Neuronal stem cell (in vitro differentiated cells): ENCODE measurements at regions not wholly inside any gene's neighbourhood (a gene's known extent, or its start where the extent isn't known, plus 50 kb on each side); places are given as distances from the start of the nearest gene placed in this dataset.
A peak's percentile ranks its signal among the peaks of the same experiment; 100 is the strongest.

Experiments
- DNase-seq: peaks from one replicate; pipeline ENCODE4 v3.0.0-alpha.2; 2013; ENCODE audit warnings: low spot score
- H2AFZ ChIP-seq: one replicate; pipeline ENCODE4 v1.6.1; 2013; ENCODE audit warnings: mild to moderate bottlenecking, low read length, inconsistent platforms
- H2AK5ac ChIP-seq: 2 replicates; pipeline ENCODE4 v1.6.1; 2013; ENCODE audit warnings: low read depth, mild to moderate bottlenecking, inconsistent platforms, low read length, moderate library complexity, mixed read lengths
- H2BK120ac ChIP-seq: 2 replicates; pipeline ENCODE4 v1.6.1; 2013; ENCODE audit warnings: low read depth, mild to moderate bottlenecking, inconsistent platforms, low read length, moderate library complexity, mixed read lengths
- H2BK12ac ChIP-seq: one replicate; pipeline ENCODE4 v1.6.1; 2013; ENCODE audit warnings: low read length, inconsistent platforms
- H2BK15ac ChIP-seq: 2 replicates; pipeline ENCODE4 v1.6.1; 2013; ENCODE audit warnings: mild to moderate bottlenecking, low read length, inconsistent platforms, mixed read lengths
- H2BK5ac ChIP-seq: one replicate; pipeline ENCODE4 v1.6.1; 2013; ENCODE audit warnings: inconsistent platforms, mild to moderate bottlenecking, low read length, moderate library complexity
- H3K14ac ChIP-seq: one replicate; pipeline ENCODE4 v1.6.1; 2013; ENCODE audit warnings: low read length, inconsistent platforms
- H3K18ac ChIP-seq: 2 replicates; pipeline ENCODE4 v1.6.1; 2013; ENCODE audit warnings: low read length, inconsistent platforms
- H3K23ac ChIP-seq: 2 replicates; pipeline ENCODE4 v1.6.1; 2013; ENCODE audit warnings: low read depth, mild to moderate bottlenecking, mixed read lengths, low read length, inconsistent platforms; ENCODE audit not compliant: poor library complexity
- H3K27ac ChIP-seq: replicated peaks from 3 replicates; pipeline ENCODE4 v1.5.1; 2013; ENCODE audit warnings: low read length, inconsistent platforms
- H3K27me3 ChIP-seq, 3 experiments: 2 replicates each; pipeline ENCODE4 v1.6.1; 2013; ENCODE audit warnings: low read length in 3 of 3, mild to moderate bottlenecking in 2 of 3, inconsistent platforms in 1 of 3, low read depth in 1 of 3, mixed read lengths in 1 of 3, moderate library complexity in 1 of 3; ENCODE audit not compliant: control insufficient read depth in 3 of 3, insufficient read depth in 3 of 3
- H3K36me3 ChIP-seq, 2 donors: replicated peaks in 1 of 2; 2 replicates each; pipeline ENCODE4 v1.6.1; 2013; ENCODE audit warnings: low read length in 2 of 2; ENCODE audit not compliant: control insufficient read depth in 2 of 2, insufficient read depth in 2 of 2
- H3K4ac ChIP-seq: 2 replicates; pipeline ENCODE4 v1.6.1; 2013; ENCODE audit warnings: inconsistent platforms, mild to moderate bottlenecking, low read length, moderate library complexity
- H3K4me1 ChIP-seq, 2 donors: 1 replicate in 1 of 2; 2 replicates in 1 of 2; pipeline ENCODE4 v1.6.1; 2013; ENCODE audit warnings: low read length in 2 of 2, low read depth in 1 of 2; ENCODE audit not compliant: control insufficient read depth in 2 of 2, insufficient read depth in 1 of 2
- H3K4me2 ChIP-seq: one replicate; pipeline ENCODE4 v1.6.1; 2013; ENCODE audit warnings: mild to moderate bottlenecking, low read length, inconsistent platforms; ENCODE audit not compliant: insufficient read depth, poor library complexity, severe bottlenecking
- H3K4me3 ChIP-seq, 2 donors: 2 replicates each; pipeline ENCODE4 v1.5.1; 2013; ENCODE audit warnings: low read length in 2 of 2, mild to moderate bottlenecking in 2 of 2, inconsistent platforms in 1 of 2, moderate library complexity in 1 of 2
- H3K79me1 ChIP-seq: one replicate; pipeline ENCODE4 v1.6.1; 2013; ENCODE audit warnings: low read depth, mild to moderate bottlenecking, inconsistent platforms, low read length, moderate library complexity
- H3K9ac ChIP-seq: one replicate; pipeline ENCODE4 v1.6.1; 2013; ENCODE audit warnings: mild to moderate bottlenecking, low read depth, low read length, inconsistent platforms; ENCODE audit not compliant: poor library complexity
- H3K9me3 ChIP-seq, 2 donors: replicated peaks in 1 of 2; 2 replicates each; pipeline versions ENCODE3 to v1.6.1; 2013; ENCODE audit warnings: low read length in 2 of 2, mild to moderate bottlenecking in 2 of 2, inconsistent platforms in 1 of 2, low read depth in 1 of 2, mixed read lengths in 1 of 2, moderate library complexity in 1 of 2; ENCODE audit not compliant: control insufficient read depth in 2 of 2, insufficient read depth in 1 of 2
- H4K8ac ChIP-seq: one replicate; pipeline ENCODE4 v1.6.1; 2013; ENCODE audit warnings: low read depth, mild to moderate bottlenecking, inconsistent platforms, low read length, moderate library complexity
- H4K91ac ChIP-seq: one replicate; pipeline ENCODE4 v1.6.1; 2013; ENCODE audit warnings: low read length, low read depth, mild to moderate bottlenecking, inconsistent platforms; ENCODE audit not compliant: poor library complexity
- WGBS, 2 donors: extraction: QIAGEN DNeasy Blood & Tissue Kit; methylation state at CpG; one replicate each; pipeline ENCODE4 v1.1.7; 2013; ENCODE audit warnings: missing lambda C conversion rate in 2 of 2, mixed read lengths in 1 of 2; ENCODE audit not compliant: insufficient read length in 2 of 2, insufficient replicate concordance in 1 of 2; ENCODE audit errors: extremely low coverage in 2 of 2; 5-methylcytosine and 5-hydroxymethylcytosine counted together

DNA sequence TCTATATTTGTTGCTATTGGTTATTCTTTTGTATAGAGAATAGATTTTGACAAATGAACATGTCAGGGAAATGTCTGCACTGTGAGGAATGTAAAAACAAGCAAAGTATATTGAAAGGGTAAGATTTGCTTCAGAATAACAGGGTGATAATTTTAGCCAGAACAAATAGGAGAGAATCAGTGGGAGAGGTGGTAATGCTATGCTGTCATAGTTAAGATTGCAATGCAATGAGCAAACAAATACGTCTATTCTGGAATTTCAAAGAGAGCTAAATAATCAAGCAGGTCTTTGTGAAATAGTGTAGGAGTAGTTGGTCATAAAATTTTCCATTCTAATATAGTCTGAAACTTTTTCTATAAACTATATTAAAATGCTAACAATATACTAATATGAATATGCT is 1478.4 kb downstream of the TECRL start:
- no peak overlapping the region for H2BK120ac ChIP-seq
- H2AFZ ChIP-seq, result no peak overlapping the region
- peaks cover 0 to 8% of the 10 kb centered on the region in 2 donors for H3K9me3 ChIP-seq
- H3K9ac ChIP-seq, result no peak overlapping the region
- H2BK15ac ChIP-seq, result no peak overlapping the region
- H2BK5ac ChIP-seq, result no peak overlapping the region
- no peak for DNase-seq
- no peaks in the 10 kb centered on the region for H3K79me1 ChIP-seq
- H4K8ac ChIP-seq, result no peak overlapping the region
- H4K91ac ChIP-seq, result no peak overlapping the region
- no peak overlapping the region for H2BK12ac ChIP-seq
- no CpG with 5 or more reads among the region's 1 CpG for WGBS, 2 donors
- no peak overlapping the region for H3K4ac ChIP-seq
- no peak overlapping the region for H3K18ac ChIP-seq
- no peak overlapping the region for H3K23ac ChIP-seq
- H3K4me2 ChIP-seq, result no peak overlapping the region
- H3K27ac ChIP-seq, result no peak overlapping the region
- H3K4me1 ChIP-seq, result no peaks in the 10 kb centered on the region
- H3K36me3 ChIP-seq, result no peaks in the 10 kb centered on the region
- H2AK5ac ChIP-seq, result no peak overlapping the region
- no peak overlapping the region for H3K4me3 ChIP-seq
- H3K14ac ChIP-seq, result no peak overlapping the region
- no peaks in the 10 kb centered on the region for H3K27me3 ChIP-seq

GRCh38 chr4:62928483-62928882 is 1480.8 kb downstream of the TECRL start:
- no peaks in the 10 kb centered on the region for H3K27me3 ChIP-seq
- no peak overlapping the region for H3K4me2 ChIP-seq
- H2BK5ac ChIP-seq, result no peak overlapping the region
- H2BK120ac ChIP-seq, result no peak overlapping the region
- no peak overlapping the region for H2BK12ac ChIP-seq
- H3K27ac ChIP-seq, result no peak overlapping the region
- no peaks in the 10 kb centered on the region for H3K9me3 ChIP-seq
- no peaks in the 10 kb centered on the region for H3K36me3 ChIP-seq
- no CpG with 5 or more reads among the region's 3 CpGs for WGBS, 2 donors
- DNase-seq, result no peak
- H2AK5ac ChIP-seq, result no peak overlapping the region
- H3K4ac ChIP-seq, result no peak overlapping the region
- H3K4me3 ChIP-seq, result no peak overlapping the region
- no peak overlapping the region for H4K91ac ChIP-seq
- no peak overlapping the region for H2AFZ ChIP-seq
- no peak overlapping the region for H4K8ac ChIP-seq
- no peak overlapping the region for H2BK15ac ChIP-seq
- no peak overlapping the region for H3K14ac ChIP-seq
- no peaks in the 10 kb centered on the region for H3K4me1 ChIP-seq
- H3K9ac ChIP-seq, result no peak overlapping the region
- H3K23ac ChIP-seq, result no peak overlapping the region
- H3K79me1 ChIP-seq, result no peaks in the 10 kb centered on the region
- no peak overlapping the region for H3K18ac ChIP-seq

DNA sequence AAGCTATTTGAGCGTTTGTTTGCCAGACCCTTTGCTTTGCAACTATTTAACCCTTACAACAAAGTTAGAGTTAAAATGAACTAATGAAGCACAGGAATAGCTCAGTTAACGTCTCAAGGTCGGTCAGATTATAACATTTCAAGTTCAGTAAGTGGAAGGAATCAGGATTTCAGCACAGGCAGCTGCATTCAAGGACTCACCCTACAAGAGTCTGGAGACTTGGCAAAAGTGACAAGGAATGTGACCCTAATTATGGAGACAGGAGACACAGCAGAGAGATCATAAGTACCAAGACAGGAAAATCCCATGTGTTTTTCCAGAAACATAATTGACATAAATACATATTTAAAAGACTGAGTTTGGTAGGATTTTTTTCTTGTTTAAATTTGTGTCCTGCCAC is 1481.7 kb downstream of the TECRL start:
- no peaks in the 10 kb centered on the region for H3K79me1 ChIP-seq
- H4K91ac ChIP-seq, result no peak overlapping the region
- no peak overlapping the region for H2BK120ac ChIP-seq
- WGBS, 2 donors, result no CpG with 5 or more reads among the region's 3 CpGs
- H2AFZ ChIP-seq, result peak overlapping the region; percentile 34
- no peak overlapping the region for H3K4ac ChIP-seq
- no peak overlapping the region for H2BK12ac ChIP-seq
- H2BK15ac ChIP-seq, result no peak overlapping the region
- DNase-seq, result no peak
- no peak overlapping the region for H3K18ac ChIP-seq
- H3K14ac ChIP-seq, result no peak overlapping the region
- no peak overlapping the region for H2BK5ac ChIP-seq
- H4K8ac ChIP-seq, result no peak overlapping the region
- no peak overlapping the region for H3K9ac ChIP-seq
- no peaks in the 10 kb centered on the region for H3K27me3 ChIP-seq
- H3K27ac ChIP-seq, result no peak overlapping the region
- no peaks in the 10 kb centered on the region for H3K4me1 ChIP-seq
- H3K23ac ChIP-seq, result no peak overlapping the region
- no peak overlapping the region for H3K4me3 ChIP-seq
- H3K9me3 ChIP-seq, result no peaks in the 10 kb centered on the region
- H2AK5ac ChIP-seq, result no peak overlapping the region
- H3K4me2 ChIP-seq, result no peak overlapping the region
- H3K36me3 ChIP-seq, result no peaks in the 10 kb centered on the region

- H4K8ac ChIP-seq, result no peak overlapping the region
- H3K4me2 ChIP-seq, result no peak overlapping the region
- H3K36me3 ChIP-seq, result no peaks in the 10 kb centered on the region
- H3K27me3 ChIP-seq, result no peaks in the 10 kb centered on the region
- no peak overlapping the region for H3K4ac ChIP-seq
- H2AFZ ChIP-seq, result peak overlapping the region; percentile 68
- H3K14ac ChIP-seq, result no peak overlapping the region
- no peak overlapping the region for H2BK15ac ChIP-seq
- no peak overlapping the region for H2BK12ac ChIP-seq
- no peak overlapping the region for H2BK120ac ChIP-seq
- no CpG with 5 or more reads among the region's 4 CpGs for WGBS, 2 donors
- no peaks in the 10 kb centered on the region for H3K4me1 ChIP-seq
- no peak overlapping the region for H2AK5ac ChIP-seq
- H3K79me1 ChIP-seq, result no peaks in the 10 kb centered on the region
- no peak overlapping the region for H3K27ac ChIP-seq
- no peak overlapping the region for H2BK5ac ChIP-seq
- DNase-seq, result no peak
- no peak overlapping the region for H3K23ac ChIP-seq
- H4K91ac ChIP-seq, result no peak overlapping the region
- no peak overlapping the region for H3K18ac ChIP-seq
- H3K9me3 ChIP-seq, result no peaks in the 10 kb centered on the region
- no peak overlapping the region for H3K9ac ChIP-seq
- H3K4me3 ChIP-seq, result no peak overlapping the region
These were observed 1485.5 kb downstream of the TECRL start for GRCh38 chr4:62923783-62924182.
